ENCODE measurements at regions not wholly inside any gene's neighbourhood (a gene's known extent, or its start where the extent isn't known, plus 50 kb on each side); places are given as distances from the start of the nearest gene placed in this dataset.

DNA sequence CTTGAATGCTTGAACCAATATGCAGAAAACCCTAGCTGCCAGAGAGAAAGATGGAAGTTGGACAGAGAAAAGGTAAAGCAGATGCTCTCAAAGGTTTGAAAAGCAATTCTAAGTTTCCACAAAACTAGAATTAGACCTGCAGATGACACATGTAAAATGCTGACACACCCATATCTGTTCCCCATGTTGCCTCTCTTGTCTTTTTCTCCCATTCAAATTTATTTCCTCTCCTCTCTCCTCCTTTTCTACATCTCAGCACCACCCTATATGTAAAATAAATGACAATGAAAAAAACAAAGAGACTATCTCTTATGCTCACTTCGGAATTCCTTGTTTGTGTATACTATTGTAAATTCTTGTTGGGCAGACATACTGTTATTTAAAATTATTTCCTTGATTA lies 75.5 kb upstream of the PLEKHA5 start:
- no peak overlapping the region for H3K27ac Mint-ChIP-seq

DNA sequence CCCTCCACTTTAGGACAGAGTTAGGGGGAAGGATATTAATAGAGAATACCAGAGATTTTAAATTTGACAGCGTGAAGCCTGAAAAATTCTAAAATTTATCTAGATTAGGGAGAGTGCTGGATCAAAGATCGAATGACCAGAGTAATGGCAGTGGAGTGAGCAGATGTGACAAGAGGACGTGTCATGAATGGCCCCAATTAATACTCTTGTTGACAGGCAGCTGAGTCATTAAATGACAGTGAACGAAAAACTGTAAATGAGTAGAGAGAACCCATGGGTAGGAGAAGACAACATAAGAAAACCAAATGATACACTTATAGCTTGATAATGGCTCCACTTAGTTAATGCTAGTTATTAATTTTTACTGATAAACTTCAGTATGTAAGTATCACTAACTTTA lies 73.9 kb upstream of the PLEKHA5 start:
- Mint-ChIP-seq H3K27ac (no peak overlapping the region), H3K27me3 (peaks cover 15% of the 10 kb centered on the region), H3K4me1 (ENCODE audit: low read depth) (no peaks in the 10 kb centered on the region), H3K4me3 (no peak overlapping the region), H3K9me3 (no peaks in the 10 kb centered on the region), H3K36me3 (ENCODE audit: low read depth) (no peaks in the 10 kb centered on the region)
- TF ChIP-seq, protein P1, sequence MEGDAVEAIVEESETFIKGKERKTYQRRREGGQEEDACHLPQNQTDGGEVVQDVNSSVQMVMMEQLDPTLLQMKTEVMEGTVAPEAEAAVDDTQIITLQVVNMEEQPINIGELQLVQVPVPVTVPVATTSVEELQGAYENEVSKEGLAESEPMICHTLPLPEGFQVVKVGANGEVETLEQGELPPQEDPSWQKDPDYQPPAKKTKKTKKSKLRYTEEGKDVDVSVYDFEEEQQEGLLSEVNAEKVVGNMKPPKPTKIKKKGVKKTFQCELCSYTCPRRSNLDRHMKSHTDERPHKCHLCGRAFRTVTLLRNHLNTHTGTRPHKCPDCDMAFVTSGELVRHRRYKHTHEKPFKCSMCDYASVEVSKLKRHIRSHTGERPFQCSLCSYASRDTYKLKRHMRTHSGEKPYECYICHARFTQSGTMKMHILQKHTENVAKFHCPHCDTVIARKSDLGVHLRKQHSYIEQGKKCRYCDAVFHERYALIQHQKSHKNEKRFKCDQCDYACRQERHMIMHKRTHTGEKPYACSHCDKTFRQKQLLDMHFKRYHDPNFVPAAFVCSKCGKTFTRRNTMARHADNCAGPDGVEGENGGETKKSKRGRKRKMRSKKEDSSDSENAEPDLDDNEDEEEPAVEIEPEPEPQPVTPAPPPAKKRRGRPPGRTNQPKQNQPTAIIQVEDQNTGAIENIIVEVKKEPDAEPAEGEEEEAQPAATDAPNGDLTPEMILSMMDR (IDR thresholded peaks at IDR 0.05), result no peak
- no peaks in the 10 kb centered on the region for H3K9me3 ChIP-seq (ENCODE audit: control insufficient read depth in 1 of 2, insufficient read depth in 1 of 2, low read length in 2 of 2)
- POLR2A ChIA-PET, result no interaction called here
- DNase-seq, result no peak
- no peaks in the 10 kb centered on the region for H3K4me1 ChIP-seq (ENCODE audit: insufficient read depth, low read length)
- no peaks in the 10 kb centered on the region for H3K36me3 ChIP-seq (ENCODE audit: insufficient read depth, low read length)
- H3K4me3 ChIP-seq (ENCODE audit: low read length), result no peak overlapping the region
- intact Hi-C loops (cut with DNase I, micrococcal nuclease), result no loop called here
- no peak overlapping the region for H3K27ac ChIP-seq (ENCODE audit: low read depth in 1 of 2, low read length in 2 of 2)
- peaks cover 4 to 5% of the 10 kb centered on the region in 2 experiments for H3K27me3 ChIP-seq (ENCODE audit: control insufficient read depth in 1 of 2, insufficient read depth in 2 of 2, low read length in 2 of 2)
- CTCF ChIA-PET, result no interaction called here
- ATAC-seq (ENCODE audit: poor library complexity), result no peak

More for the DNA sequence above, 75.5 kb upstream of the PLEKHA5 start:
- H3K27me3 Mint-ChIP-seq, result peaks cover 15% of the 10 kb centered on the region
- Histone ChIP-seq H3K4me1 (ENCODE audit: insufficient read depth, low read length) (no peaks in the 10 kb centered on the region), H3K36me3 (ENCODE audit: insufficient read depth, low read length) (no peaks in the 10 kb centered on the region), H3K9me3 (ENCODE audit: control insufficient read depth in 1 of 2, insufficient read depth in 1 of 2, low read length in 2 of 2) (no peaks in the 10 kb centered on the region), H3K27ac (ENCODE audit: low read depth in 1 of 2, low read length in 2 of 2) (no peak overlapping the region), H3K27me3 (ENCODE audit: control insufficient read depth in 1 of 2, insufficient read depth in 2 of 2, low read length in 2 of 2) (peaks cover 4 to 5% of the 10 kb centered on the region in 2 experiments), H3K4me3 (ENCODE audit: low read length) (no peak overlapping the region)
- H3K36me3 Mint-ChIP-seq (ENCODE audit: low read depth), result no peaks in the 10 kb centered on the region
- CTCF ChIA-PET, result no interaction called here
- ATAC-seq (ENCODE audit: poor library complexity), result no peak
- TF ChIP-seq, protein P1 (IDR thresholded peaks at IDR 0.05), result no peak
- POLR2A ChIA-PET, result no interaction called here
- no peak for DNase-seq
- no peak overlapping the region for H3K4me3 Mint-ChIP-seq
- H3K4me1 Mint-ChIP-seq (ENCODE audit: low read depth), result no peaks in the 10 kb centered on the region
- no peaks in the 10 kb centered on the region for H3K9me3 Mint-ChIP-seq
- intact Hi-C loops (cut with DNase I, micrococcal nuclease), result no loop called here

DNA sequence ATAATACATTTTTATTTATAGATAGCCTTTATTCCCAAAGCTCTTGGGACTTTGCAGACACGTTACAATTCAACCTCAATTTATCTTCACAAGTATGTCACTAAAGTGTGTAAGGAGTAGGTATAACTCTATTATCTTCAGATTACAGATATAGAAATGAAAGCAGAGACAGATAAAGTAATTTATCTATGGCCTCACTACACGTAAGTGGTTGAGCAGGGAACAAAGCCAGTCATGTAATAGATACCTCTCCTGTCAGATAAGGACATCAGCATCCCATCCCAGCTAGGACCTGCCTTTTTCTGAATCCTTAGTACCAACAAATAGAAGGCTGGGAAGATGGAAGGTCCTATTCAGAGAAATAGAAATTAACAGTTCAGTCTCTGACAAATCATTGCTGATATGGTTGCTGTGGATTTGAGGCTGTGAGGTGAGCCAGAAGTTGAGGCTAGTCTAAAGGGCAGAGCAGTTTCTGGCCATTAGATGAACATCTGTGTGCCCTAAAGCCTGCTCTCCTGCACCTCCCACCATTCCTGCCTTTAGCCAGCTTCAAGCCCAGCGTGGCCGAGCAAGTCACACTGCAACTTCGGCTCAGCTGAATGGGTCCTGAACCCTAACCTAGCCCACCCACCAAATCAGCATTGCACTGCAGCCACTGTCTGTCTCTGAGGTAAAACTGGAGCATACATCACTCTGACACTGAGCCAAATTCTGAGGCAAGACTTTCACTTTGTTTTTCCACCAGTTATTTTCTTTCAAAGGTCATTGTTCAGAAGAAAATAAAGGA lies 71.1 kb upstream of the PLEKHA5 start:
- ATAC-seq (ENCODE audit: poor library complexity), result no peak
- H3K36me3 ChIP-seq (ENCODE audit: insufficient read depth, low read length), result no peaks in the 10 kb centered on the region
- no peaks in the 10 kb centered on the region for H3K9me3 ChIP-seq (ENCODE audit: control insufficient read depth in 1 of 2, insufficient read depth in 1 of 2, low read length in 2 of 2)
- POLR2A ChIA-PET, result no interaction called here
- peaks cover 0 to 5% of the 10 kb centered on the region in 2 experiments for H3K27me3 ChIP-seq (ENCODE audit: control insufficient read depth in 1 of 2, insufficient read depth in 2 of 2, low read length in 2 of 2)
- intact Hi-C loops (cut with DNase I, micrococcal nuclease), result no loop called here
- CTCF ChIA-PET, result no interaction called here
- no peak overlapping the region for H3K27ac ChIP-seq (ENCODE audit: low read depth in 1 of 2, low read length in 2 of 2)
- Mint-ChIP-seq H3K27ac (no peak overlapping the region), H3K4me3 (no peak overlapping the region), H3K36me3 (ENCODE audit: low read depth) (no peaks in the 10 kb centered on the region), H3K9me3 (no peaks in the 10 kb centered on the region), H3K27me3 (peaks cover 8% of the 10 kb centered on the region), H3K4me1 (ENCODE audit: low read depth) (no peaks in the 10 kb centered on the region)
- TF ChIP-seq, protein P1 (IDR thresholded peaks at IDR 0.05), result no peak
- no peak for DNase-seq
- no peak overlapping the region for H3K4me3 ChIP-seq (ENCODE audit: low read length)
- no peaks in the 10 kb centered on the region for H3K4me1 ChIP-seq (ENCODE audit: insufficient read depth, low read length)
